ENCODE measurements at regions not wholly inside any gene's neighbourhood (a gene's known extent, or its start where the extent isn't known, plus 50 kb on each side); places are given as distances from the start of the nearest gene placed in this dataset.
"Not testable (repeated sequence)": the region's sequence is repeated elsewhere in the genome, so short reads cannot be mapped to it uniquely, and the experiment has no call there.

GRCh38 chr3:22836131-22836530 is 367.0 kb upstream of the UBE2E2 start:
- DNase-seq (peak; percentile 46 to 78 (median 66)), ATAC-seq (peak; percentile 97)
- TF ChIP-seq CTCF (IDR thresholded peaks at IDR 0.05) = no peak
- Histone ChIP-seq H3K36me3 (no peaks in the 10 kb centered on the region), H3K9me3 (peaks cover 0 to 2% of the 10 kb centered on the region in 2 donors), H3K4me1 (peaks cover 0 to 8% of the 10 kb centered on the region in 2 donors), H3K4me3 (no peak overlapping the region), H3K27me3 (no peaks in the 10 kb centered on the region), H3K27ac (peak overlapping the region in 1 of 2 donors; percentile 9)
- intact Hi-C loops (cut with DNase I) = no loop called here

GRCh38 chr3:22843854-22844253 is 359.3 kb upstream of the UBE2E2 start:
- peaks cover 0 to 10% of the 10 kb centered on the region in 2 donors for H3K9me3 ChIP-seq
- no peak overlapping the region for H3K27ac ChIP-seq
- no peak overlapping the region for H3K4me3 ChIP-seq
- ATAC-seq = no peak
- no peak for TF ChIP-seq CTCF (IDR thresholded peaks at IDR 0.05)
- intact Hi-C loops (cut with DNase I) = no loop called here
- no peaks in the 10 kb centered on the region for H3K27me3 ChIP-seq
- no peaks in the 10 kb centered on the region for H3K36me3 ChIP-seq
- H3K4me1 ChIP-seq = no peaks in the 10 kb centered on the region
- no peak for DNase-seq

GRCh38 chr3:22846566-22846965 is 356.6 kb upstream of the UBE2E2 start:
- TF ChIP-seq CTCF (IDR thresholded peaks at IDR 0.05) = no peak
- H3K9me3 ChIP-seq = peaks cover 0 to 6% of the 10 kb centered on the region in 2 donors
- H3K27ac ChIP-seq = no peak overlapping the region
- ATAC-seq (no peak), DNase-seq (no peak)
- no peaks in the 10 kb centered on the region for H3K27me3 ChIP-seq
- intact Hi-C loops (cut with DNase I) = no loop called here
- no peaks in the 10 kb centered on the region for H3K4me1 ChIP-seq
- H3K4me3 ChIP-seq = no peak overlapping the region
- no peaks in the 10 kb centered on the region for H3K36me3 ChIP-seq

GRCh38 chr3:22849583-22849982 is 353.5 kb upstream of the UBE2E2 start:
- DNase-seq; H3K4me3 ChIP-seq; H3K36me3 ChIP-seq; H3K27me3 ChIP-seq; intact Hi-C loops (cut with DNase I); H3K4me1 ChIP-seq; H3K27ac ChIP-seq; H3K9me3 ChIP-seq; ATAC-seq: not testable (repeated sequence)

GRCh38 chr3:22856811-22857210 is 346.3 kb upstream of the UBE2E2 start:
- intact Hi-C loops (cut with DNase I) = no loop called here
- Histone ChIP-seq H3K36me3 (no peaks in the 10 kb centered on the region), H3K27ac (no peak overlapping the region), H3K27me3 (no peaks in the 10 kb centered on the region), H3K4me1 (no peaks in the 10 kb centered on the region), H3K4me3 (no peak overlapping the region), H3K9me3 (peaks cover 0 to 3% of the 10 kb centered on the region in 2 donors)
- DNase-seq = no peak
- no peak for ATAC-seq
- no peak for TF ChIP-seq CTCF (IDR thresholded peaks at IDR 0.05)

- DNase-seq (no peak), ATAC-seq (no peak)
- intact Hi-C loops (cut with DNase I) = no loop called here
- Histone ChIP-seq H3K4me1 (no peaks in the 10 kb centered on the region), H3K4me3 (no peak overlapping the region), H3K36me3 (no peaks in the 10 kb centered on the region), H3K27ac (no peak overlapping the region), H3K27me3 (no peaks in the 10 kb centered on the region), H3K9me3 (peaks cover 0 to 3% of the 10 kb centered on the region in 2 donors)
- TF ChIP-seq CTCF (IDR thresholded peaks at IDR 0.05) = no peak
These were observed 344.6 kb upstream of the UBE2E2 start for GRCh38 chr3:22858486-22858885.

Measured in left lung (tissue), 4 donors.